GM19035 (cell line): ENCODE measurements at regions not wholly inside any gene's neighbourhood (a gene's known extent, or its start where the extent isn't known, plus 50 kb on each side); places are given as distances from the start of the nearest gene placed in this dataset.
"Not testable (repeated sequence)": the region's sequence is repeated elsewhere in the genome, so short reads cannot be mapped to it uniquely, and the experiment has no call there.

Experiments
- ATAC-seq: cut with Tn5 transposase; IDR thresholded peaks from one replicate; pipeline ENCODE4 v1.9.1; 2021; ENCODE audit not compliant: unreplicated experiment

DNA sequence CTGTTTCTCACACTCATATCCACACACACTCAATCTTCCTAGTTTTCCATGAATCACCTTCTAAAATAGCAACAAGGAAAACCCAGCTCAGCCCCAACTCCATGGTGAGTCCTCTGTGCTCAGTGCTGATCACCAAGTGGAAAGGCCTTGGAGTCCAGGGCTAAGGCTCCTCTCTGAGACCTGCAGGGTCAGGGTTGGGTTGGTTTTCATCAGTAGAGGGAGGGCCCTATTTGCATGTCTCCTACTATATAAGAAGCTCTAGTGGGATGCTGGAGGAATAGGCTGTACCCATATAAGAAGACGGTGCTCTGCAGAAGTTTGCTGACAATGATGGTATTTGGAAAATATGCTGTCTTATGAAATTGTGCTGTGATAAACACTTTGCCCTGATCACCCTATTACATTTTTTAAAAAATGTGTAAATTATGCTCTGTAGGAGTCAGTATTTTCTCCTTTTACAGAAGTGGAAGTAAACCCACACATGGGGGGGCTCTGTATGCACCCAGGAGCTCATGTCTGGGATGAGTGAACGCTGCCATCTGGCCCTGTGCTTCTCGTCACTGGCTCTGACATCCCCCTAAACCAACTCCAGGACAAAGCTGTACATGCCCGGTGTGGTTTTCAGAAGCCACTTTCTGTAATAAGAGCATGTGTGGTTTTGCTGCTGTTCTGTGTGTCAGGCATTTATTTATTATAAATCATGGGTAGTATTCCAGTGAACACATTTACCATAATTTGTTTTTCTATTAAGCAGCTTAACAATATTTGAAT lies 536.3 kb downstream of the TMEM121 start:
- no peak for ATAC-seq

DNA sequence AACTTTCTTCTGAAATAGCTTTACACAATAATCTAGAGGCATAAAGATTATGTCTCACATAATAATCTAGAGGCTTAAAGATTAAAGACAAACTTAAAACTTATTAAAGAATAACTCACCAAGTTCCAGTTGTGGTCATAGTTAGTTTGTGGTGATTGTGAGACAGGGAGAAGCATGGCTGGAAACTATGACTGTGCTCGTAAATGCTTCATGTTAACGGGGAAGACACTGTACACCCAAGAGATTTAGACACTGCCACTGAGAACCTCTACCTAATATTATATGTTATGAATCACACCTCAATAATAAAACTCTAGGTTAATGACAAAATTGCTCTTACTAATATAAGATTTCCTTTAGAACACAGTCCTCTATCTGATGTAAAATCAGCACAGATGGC lies 541.6 kb downstream of the TMEM121 start:
- ATAC-seq, result no peak

DNA sequence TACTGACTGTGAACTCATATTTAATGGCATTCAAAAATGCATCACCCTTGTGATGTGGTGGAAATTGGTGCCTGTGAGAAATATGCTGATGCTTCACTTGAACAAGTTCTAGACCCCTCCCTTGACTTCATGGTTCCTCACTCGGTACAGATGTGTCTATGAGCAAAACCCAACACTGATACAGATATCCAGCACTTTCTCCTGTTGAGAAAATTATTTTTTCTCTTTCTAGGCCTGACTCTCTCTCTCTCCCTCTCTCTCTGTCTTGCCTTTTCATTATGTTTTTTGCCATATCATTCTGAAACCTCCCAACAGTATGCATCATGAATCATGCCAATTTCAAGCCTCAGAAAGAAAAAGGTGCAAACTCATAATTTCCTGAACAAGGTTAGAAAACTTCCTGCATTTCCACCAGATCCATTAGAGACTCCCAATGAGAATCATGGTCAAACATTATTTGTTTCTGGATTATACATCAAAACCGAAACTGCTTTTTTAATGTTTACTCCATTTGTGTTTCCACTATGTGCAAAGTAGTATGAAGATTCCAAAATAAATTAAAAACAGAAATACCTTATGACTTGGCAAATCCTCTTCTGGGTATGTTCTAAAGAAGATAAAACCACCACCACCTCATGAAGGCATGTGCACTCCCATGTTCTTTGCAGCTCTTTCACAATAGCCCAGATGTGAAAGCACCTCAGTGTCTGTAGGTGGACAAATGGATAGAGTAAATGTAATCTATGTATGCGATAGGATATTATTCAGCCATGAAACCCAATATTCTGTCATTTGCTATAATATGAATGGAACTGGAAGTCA lies 543.6 kb downstream of the TMEM121 start:
- no peak for ATAC-seq

DNA sequence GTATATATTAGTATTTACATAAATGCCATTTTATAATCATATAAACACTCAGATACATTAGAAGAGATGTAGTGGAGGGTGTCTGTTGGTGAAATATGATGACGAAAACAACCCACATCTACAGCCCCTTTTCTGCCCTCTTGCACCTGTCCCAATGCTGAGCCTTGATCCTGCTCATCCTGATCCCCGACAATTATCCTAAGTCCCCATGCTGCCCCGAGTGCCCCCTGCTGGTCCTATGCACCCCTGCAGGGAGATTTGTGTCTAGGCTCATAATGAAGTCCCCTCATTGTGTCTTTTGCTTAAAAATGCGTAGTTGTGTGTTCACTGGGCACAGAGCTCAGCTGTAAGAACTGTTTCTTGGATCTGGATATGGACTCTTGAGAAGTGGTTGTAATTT lies 554.5 kb downstream of the TMEM121 start:
- no peak for ATAC-seq

DNA sequence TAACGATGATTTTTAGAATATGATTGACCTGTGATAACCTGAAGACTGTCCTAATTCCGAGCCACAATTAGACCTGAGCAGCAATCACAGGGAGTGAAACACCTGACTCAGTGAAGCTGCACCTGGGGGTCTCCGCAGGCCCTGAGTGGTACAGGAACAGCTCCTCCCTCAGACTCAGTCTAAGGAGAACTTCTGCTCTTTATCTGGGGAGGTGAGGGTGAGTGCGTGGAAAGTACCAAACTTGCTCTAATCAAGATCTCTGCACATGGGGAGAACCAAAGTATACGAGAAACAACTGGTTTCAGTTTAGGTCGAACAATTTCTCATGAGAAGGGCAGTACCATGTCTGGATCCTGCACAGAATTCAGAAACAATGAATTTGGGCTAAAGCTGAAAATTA lies 555.3 kb downstream of the TMEM121 start:
- not testable (repeated sequence) for ATAC-seq

DNA sequence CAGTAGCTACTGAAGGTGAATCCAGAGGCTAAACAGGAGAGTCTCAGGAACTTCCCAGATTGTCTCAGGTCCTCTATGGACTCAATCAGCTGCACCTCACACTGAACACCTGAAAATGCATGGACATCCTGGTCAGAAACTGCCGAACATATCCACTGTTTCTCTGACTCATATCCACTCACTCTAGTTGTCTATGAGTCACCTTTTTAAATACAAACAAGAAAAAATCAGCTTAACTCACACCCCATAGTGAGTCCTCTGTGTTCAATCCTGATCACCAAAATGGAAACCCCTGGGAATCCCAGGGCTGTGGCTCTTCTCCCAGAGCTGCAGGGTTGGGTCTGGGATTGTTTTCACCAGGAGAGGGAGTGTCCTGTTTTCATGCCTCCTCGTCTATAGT lies 556.7 kb downstream of the TMEM121 start:
- no peak for ATAC-seq

DNA sequence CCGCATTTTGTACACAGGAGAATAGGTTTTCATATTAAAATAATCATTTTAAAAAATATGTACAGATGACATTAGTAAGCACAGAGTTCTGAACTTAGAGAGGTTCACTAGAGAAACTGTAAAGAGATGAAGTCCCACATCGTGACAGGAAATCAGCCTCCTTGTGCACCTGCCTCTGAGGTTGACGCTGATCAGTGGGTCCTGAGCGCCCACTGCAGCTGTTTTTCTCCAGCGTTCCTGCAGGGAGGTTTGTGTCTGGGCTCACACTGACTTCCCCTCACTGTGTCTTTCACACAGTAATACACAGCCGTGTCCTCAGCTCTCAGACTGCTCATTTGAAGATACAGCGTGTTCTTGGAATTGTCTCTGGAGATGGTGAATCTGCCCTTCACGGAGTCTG lies 561.5 kb downstream of the TMEM121 start:
- no peak for ATAC-seq

DNA sequence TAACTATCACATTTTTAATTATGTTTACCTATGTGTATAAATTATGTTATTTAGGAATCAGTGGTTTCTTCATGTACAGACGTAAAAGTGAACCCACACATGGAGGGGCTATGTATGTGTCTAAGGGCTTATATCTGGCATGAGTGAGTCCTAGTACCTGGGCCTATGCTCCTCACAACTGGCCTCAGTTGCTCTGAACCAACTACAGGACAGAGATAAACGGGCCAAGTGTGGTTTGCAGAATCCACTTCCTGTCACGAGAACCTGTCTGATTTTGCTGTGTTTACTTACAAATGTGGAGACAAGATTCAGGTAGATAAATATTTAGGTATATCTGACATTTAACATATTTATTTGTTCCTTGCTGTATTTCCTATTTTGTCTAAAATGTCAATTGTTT lies 562.5 kb downstream of the TMEM121 start:
- ATAC-seq, result not testable (repeated sequence)

DNA sequence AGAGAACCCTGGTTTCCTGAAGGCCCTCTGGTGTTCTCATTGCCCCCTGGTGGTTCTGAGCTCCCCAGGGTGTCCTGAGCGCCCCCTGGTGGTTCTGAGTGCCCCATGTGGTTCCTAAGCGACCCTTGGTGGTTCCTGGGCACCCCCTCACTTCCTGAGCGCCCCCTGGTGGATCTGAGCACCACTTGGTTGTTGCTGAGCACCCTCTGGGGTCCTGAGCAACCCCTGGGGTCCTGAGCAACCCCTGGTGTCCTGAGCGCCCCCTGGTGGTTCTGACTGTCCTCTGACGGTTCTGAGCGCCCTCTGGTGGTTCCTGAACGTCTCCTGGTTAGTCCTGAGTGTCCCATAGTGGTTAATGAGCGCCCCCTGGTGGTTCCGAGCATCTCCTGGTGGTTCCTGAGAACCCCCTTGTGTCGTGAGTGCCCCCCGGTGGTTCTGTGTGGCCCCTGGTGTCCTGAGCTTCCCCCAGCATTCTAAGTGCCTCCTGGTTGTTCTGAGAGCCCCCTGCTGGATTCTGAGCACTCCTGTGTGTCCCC lies 568.3 kb downstream of the TMEM121 start:
- no peak for ATAC-seq

DNA sequence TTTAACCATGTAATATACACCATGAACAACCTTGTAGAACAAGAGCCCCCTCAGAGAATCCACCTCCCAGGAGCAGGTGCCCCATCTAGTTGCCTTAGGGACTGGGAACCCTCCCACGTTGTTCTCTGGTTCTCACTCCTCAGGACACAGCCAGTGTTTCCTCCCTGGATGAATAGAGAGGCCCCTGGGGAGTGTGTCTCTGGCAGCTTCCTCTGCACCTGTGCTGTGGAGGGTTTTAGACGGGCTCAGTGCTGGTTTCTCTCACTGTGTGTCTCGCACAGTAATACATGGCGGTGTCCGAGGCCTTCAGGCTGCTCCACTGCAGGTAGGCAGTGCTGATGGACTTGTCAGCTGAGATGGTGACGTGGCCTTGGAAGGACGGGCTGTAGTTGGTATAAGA lies 581.3 kb downstream of the TMEM121 start:
- no peak for ATAC-seq

DNA sequence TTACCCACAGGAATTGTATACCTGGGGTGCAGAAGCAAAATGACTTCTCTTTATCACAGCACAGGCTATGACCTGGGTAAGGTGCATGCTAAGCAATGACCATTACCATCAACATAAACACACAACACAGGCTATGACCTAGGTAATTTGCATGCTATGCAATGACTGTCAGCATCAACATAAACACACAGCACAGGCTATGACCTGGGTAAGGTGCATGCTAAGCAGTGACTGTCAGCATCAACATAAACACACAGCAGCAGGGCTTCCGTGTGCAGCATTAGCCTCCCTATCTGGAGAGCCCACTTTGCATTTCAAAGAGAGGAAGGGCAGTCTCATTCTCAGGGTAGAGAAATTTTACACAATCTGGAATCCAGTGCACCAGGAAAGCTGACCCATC lies 583.0 kb downstream of the TMEM121 start:
- no peak for ATAC-seq

DNA sequence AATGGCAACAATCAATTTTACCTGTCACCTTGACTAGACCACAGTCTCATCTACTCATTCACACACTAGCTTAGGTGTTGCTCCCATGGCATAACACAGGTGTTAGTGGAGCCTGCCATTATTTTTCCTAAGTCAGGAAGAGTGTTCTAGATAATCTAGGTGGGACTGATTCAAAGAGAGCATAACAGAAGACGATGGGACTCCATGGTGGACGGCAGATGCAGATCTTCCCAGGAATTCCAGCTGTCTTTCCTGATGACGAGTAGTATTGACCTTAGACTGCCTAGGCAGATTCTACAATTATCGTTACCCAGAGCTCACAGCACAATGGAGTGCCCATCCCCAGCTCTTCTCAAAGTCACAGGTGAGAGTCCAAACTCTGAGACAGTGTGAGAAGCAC lies 589.0 kb downstream of the TMEM121 start:
- ATAC-seq, result no peak

DNA sequence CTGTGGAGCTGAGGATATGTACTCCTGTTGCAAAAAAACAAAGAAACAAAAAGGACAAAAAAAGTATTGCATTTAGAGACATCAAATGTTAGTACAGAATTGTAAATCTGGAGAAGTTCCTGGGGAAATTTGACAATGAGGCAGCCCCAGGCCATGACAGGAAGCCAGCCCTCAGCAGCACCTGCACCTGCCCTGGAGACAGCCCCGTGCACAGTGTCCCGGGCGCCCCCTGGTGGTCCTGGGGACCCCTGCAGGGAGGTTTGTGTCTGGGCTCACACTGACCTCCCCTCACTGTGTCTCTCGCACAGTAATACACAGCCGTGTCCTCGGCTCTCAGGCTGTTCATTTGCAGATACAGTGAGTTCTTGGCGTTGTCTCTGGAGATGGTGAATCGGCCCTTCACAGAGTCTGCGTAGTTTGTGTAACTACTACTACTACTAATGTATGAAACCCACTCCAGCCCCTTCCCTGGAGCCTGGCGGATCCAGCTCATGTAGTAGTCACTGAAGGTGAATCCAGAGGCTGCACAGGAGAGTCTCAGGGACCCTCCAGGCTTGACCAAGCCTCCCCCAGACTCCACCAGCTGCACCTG lies 590.1 kb downstream of the TMEM121 start:
- not testable (repeated sequence) for ATAC-seq

DNA sequence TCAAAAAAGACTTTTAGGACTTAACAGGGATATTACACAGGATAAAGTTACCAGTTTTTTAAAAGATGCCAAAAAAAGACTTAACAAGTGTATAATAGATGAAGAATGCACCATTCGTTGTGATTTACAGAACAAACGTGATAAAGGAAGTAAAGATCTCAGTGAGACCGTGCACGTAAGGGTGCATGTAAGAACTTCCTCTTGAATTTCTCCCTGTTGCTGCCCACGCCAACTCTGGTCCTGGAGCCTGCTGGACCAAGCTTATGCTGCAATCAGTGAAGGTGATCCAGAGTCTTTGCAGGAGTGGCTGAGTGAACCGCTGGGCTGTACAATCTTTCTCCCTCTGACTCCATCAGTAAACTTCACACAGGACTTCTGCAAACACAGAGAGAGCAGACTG lies 593.7 kb downstream of the TMEM121 start:
- ATAC-seq, result no peak

DNA sequence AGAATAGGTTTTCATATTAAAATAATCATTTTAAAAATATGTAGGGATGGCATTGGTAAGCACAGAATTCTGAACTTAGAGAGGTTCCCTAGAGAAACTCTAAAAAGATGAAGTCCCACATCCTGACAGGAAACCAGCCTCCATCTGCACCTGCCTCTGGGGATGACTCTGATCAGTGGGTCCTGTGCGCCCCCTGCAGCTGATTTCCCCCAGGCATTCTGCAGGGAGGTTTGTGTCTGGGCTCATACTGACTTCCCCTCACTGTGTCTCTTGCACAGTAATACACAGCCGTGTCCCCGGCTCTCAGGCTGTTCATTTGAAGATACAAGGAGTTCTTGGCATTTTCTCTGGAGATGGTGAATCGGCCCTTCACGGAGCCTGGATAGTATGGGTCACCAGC lies 602.9 kb downstream of the TMEM121 start:
- no peak for ATAC-seq

DNA sequence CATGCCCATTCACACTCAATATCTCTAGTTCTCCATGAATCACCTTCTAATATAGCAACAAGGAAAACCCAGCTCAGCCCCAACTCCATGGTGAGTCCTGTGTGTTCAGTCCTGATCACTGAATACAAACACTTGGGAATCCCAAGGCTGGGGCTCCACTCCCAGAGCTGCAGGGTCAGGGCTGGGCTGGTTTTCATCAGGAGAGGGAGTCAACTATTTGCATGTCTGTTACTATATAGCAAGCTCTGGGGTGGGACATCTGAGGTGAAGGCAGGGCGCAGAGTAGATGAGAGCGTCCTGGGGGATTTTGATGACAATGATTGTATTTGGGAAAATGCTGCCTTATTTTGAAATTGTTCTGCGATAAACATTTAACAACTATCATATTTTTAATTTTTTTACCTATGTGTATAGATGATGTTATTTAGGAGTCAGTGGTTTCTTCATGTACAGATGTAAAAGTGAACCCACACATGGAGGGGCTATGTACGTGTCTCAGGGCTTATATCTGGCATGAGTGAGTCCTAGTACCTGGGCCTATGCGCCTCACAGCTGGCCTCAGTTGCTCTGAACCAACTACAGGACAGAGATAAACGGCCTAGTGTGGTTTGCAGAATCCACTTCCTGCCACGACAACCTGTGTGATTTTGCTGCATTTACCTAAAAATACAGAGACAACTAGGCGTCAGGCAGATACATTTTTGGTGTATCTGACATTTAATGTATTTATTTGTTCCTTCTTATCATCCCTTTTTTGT lies 603.7 kb downstream of the TMEM121 start:
- ATAC-seq, result not testable (repeated sequence)

DNA sequence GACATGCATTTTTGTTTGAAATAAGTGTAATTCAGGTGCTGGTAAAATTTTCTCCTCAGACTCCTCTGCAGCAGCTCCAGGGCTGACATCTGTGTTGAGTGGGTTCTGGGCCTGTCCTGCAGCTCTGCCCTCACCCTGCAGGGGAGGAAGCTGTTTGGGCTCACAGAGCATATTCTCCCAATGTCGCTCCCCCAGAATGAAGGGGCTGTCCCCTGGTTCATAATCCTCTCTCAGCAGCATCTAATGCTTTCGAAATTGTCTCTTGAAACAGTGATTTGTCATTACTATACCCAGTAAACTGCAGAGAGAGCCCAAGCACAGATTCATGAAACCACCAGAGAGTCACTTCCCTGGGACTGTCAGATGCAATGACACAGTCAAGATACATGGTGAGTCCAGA lies 606.7 kb downstream of the TMEM121 start:
- ATAC-seq, result not testable (repeated sequence)

DNA sequence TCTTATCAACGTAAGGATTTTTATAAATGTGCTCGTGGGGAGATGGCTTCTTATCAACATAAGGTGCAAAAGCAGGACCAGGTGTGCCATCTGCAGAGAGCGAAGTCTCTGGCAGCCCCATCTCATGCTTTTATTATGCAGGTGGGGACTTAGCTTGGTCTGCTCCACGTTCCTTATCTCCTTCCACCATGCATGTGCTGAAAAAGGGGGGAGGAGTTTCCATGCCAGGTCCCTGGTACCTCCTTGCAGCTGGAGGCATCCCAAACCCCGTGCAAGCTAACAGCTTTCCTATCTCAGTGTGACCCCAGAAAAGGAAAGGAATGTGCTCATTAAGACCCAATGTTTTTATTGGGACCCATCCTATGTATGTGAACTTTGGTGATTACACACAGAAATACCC lies 608.5 kb downstream of the TMEM121 start:
- no peak for ATAC-seq

DNA sequence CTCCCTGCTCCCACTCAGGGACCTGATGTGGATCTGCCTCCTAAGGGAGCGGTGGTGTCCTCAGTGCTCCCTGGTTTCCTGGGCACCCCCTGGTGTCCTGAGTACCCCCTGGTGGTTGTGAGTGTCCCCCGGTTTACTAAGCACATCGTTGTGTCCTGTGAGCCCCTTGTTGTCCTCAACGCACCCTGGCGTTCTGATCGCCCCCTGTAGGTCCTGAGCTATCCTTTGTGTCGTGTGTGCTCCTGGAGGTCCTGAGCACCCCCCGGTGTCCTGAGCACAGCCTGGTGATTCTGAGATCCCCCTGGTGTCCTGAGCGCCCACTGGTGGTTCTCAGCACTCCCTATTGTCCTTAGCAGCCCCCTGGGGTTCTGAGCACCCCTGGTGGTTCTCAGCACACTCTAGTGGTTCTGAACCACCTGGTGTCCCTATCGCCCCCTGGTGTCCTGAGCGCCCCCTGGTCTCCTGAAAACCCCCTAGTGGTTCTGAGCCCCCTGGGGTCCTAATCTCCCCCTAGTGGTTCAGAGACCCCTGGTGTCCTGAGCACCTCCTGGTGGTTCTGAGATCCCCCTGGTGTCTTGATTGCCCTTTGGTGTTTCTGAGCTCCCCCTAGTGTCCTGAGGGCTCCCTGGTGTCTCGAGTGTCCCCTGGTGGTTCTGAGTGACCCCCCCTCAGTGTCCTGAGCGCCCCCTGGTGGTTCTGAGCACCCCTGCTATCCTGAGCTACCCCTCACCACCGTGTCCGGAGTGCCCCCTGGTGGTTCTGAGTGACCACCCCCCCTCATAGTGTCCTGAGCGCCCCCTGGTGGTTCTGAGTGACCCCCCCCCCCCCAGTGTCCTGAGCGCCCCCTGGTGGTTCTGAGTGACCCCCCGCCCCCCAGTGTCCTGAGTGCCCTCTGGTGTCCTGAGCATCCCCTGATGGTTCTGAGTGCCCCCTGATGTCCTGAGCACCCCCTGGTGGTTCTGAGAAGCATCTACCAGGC lies 615.1 kb downstream of the TMEM121 start:
- no peak for ATAC-seq

DNA sequence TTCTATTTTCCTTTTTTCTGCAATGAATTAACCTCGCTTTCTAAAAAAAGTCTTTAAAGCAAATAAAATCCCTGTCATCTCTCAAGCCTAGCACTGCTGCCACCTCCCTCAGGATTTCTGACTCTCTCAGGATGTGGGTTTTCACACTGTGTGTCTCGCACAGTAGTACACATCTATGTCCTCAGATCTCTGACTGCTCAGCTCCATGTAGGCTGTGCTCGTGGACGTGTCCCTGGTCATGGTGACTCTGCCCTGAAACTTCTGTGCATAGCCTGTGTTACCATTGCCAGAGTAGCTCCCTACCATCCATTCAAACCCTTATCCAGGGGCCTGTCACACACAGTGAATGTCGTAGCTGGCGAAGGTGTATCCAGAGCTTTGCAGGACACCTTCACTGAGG lies 619.3 kb downstream of the TMEM121 start:
- ATAC-seq, result not testable (repeated sequence)
